ENCODE measurements at regions not wholly inside any gene's neighbourhood (a gene's known extent, or its start where the extent isn't known, plus 50 kb on each side); places are given as distances from the start of the nearest gene placed in this dataset.

DNA sequence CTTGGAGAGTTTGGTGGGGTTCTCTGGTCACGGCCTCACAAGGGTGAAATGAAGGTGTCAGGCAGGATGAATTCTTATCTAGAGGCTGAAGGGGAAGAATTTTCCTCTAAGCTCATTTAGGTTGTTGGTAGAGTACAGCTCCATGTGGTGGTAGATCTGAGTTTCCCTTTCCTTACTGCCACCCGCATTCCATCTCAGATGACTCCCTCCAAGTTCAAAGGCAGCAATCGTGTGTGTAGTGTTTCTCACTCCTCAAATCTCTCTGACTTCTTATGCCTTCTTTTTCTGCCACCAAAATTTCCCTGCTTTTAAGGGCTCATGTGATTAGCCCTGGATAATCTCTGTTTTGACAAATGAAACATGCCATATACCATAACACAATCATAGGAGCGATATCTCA, 135.5 kb upstream of the MYOCD start:
- intact Hi-C loops (cut with DNase I), result no loop called here
- 94 to 95% methylated on average over 4 of the region's 4 CpGs for WGBS, 2 donors

GRCh38 chr17:12536021-12536420, 129.7 kb upstream of the MYOCD start:
- H3K4me3 ChIP-seq (replicated peaks in 1 of 3), result no peak overlapping the region
- DNase-seq, result no peak
- TF ChIP-seq POLR2A (IDR thresholded peaks at IDR 0.05) (no peak), CTCF (IDR thresholded peaks at IDR 0.05) (no peak)
- no peaks in the 10 kb centered on the region for H3K9me3 ChIP-seq
- WGBS, 2 donors, result 57 to 67% methylated on average over 3 of the region's 3 CpGs
- intact Hi-C loops (cut with DNase I), result no loop called here
- no peak overlapping the region for H3K27ac ChIP-seq
- no peaks in the 10 kb centered on the region for H3K36me3 ChIP-seq
- no peaks in the 10 kb centered on the region for H3K4me1 ChIP-seq
- H3K27me3 ChIP-seq, result no peaks in the 10 kb centered on the region

More for the DNA sequence above, 135.5 kb upstream of the MYOCD start:
- Histone ChIP-seq H3K36me3 (no peaks in the 10 kb centered on the region), H3K4me1 (no peaks in the 10 kb centered on the region), H3K4me3 (replicated peaks in 1 of 3) (no peak overlapping the region), H3K27me3 (no peaks in the 10 kb centered on the region), H3K9me3 (no peaks in the 10 kb centered on the region), H3K27ac (no peak overlapping the region)
- TF ChIP-seq POLR2A (IDR thresholded peaks at IDR 0.05), result no peak
- TF ChIP-seq CTCF (IDR thresholded peaks at IDR 0.05), result no peak
- no peak for DNase-seq

DNA sequence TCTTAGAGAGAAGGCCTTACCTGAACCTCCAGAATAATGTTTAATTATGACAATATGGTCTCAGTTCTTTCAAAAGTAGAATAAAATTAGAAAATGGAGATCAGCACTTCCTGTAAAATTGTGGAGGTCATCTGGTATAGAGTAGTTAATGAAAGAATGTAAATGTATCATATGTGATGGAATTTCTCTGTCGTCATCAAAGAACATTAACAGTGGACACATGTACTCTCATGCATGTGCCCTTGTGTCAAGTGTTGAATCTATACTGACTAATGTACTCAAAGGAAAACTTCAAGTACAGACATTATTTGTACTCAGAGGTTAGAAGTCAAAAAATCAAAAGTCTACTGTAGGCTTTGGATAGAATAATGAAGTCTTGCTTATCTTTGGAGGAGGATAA, 129.2 kb upstream of the MYOCD start:
- intact Hi-C loops (cut with DNase I), result no loop called here
- H3K9me3 ChIP-seq, result no peaks in the 10 kb centered on the region
- no peak for TF ChIP-seq CTCF (IDR thresholded peaks at IDR 0.05)
- TF ChIP-seq POLR2A (IDR thresholded peaks at IDR 0.05), result no peak
- H3K4me1 ChIP-seq, result no peaks in the 10 kb centered on the region
- DNase-seq, result no peak
- H3K27me3 ChIP-seq, result no peaks in the 10 kb centered on the region
- H3K27ac ChIP-seq, result no peak overlapping the region
- no peak overlapping the region for H3K4me3 ChIP-seq (replicated peaks in 1 of 3)
- WGBS, 2 donors, result 91 to 94% methylated on average over 1 of the region's 1 CpG
- no peaks in the 10 kb centered on the region for H3K36me3 ChIP-seq

DNA sequence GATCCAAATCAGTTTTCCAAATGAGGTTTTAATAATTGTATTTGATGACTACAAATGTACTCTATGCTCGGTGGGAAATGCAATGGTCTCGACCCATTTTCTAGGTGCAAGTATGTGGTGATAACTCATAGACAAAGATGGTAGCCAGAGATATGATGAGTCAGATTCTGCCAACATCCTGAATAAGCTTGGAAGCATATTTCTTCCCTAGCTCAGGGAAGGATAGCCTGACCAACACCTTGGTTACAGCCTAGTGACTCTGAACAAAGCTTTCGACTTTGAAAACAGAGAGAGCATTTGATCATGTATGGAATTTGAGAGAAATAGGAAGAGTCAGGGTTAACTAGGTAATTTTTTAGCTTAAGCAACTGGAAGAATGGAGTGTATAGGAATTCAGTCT, 128.3 kb upstream of the MYOCD start:
- H3K27ac ChIP-seq, result no peak overlapping the region
- intact Hi-C loops (cut with DNase I), result no loop called here
- no peaks in the 10 kb centered on the region for H3K36me3 ChIP-seq
- DNase-seq, result no peak
- TF ChIP-seq CTCF (IDR thresholded peaks at IDR 0.05), result no peak
- no peak for TF ChIP-seq POLR2A (IDR thresholded peaks at IDR 0.05)
- 83 to 87% methylated on average over 3 of the region's 3 CpGs for WGBS, 2 donors
- no peak overlapping the region for H3K4me3 ChIP-seq (replicated peaks in 1 of 3)
- no peaks in the 10 kb centered on the region for H3K4me1 ChIP-seq
- no peaks in the 10 kb centered on the region for H3K9me3 ChIP-seq
- H3K27me3 ChIP-seq, result no peaks in the 10 kb centered on the region

GRCh38 chr17:12538003-12538402, 127.7 kb upstream of the MYOCD start:
- no peak overlapping the region for H3K4me3 ChIP-seq (replicated peaks in 1 of 3)
- 84 to 88% methylated on average over 2 of the region's 2 CpGs for WGBS, 2 donors
- no peaks in the 10 kb centered on the region for H3K9me3 ChIP-seq
- H3K27ac ChIP-seq, result no peak overlapping the region
- no peak for DNase-seq
- no peaks in the 10 kb centered on the region for H3K4me1 ChIP-seq
- intact Hi-C loops (cut with DNase I), result no loop called here
- TF ChIP-seq CTCF (IDR thresholded peaks at IDR 0.05) (no peak), POLR2A (IDR thresholded peaks at IDR 0.05) (no peak)
- H3K36me3 ChIP-seq, result no peaks in the 10 kb centered on the region
- H3K27me3 ChIP-seq, result no peaks in the 10 kb centered on the region
